Body of pancreas (tissue), 4 donors: ENCODE measurements at regions not wholly inside any gene's neighbourhood (a gene's known extent, or its start where the extent isn't known, plus 50 kb on each side); places are given as distances from the start of the nearest gene placed in this dataset.

Experiments used
- POLR2A ChIP-seq, 3 donors: fragments of 450-650 bp; IDR thresholded peaks; one replicate each; pipeline ENCODE4 v1.6.1; 2016; ENCODE audit warnings: antibody characterized with exemption in 3 of 3, mild to moderate bottlenecking in 2 of 3
- TF ChIP-seq, protein P1 (sequence below), 7 experiments: fragments of 450-650 bp in 4 of 7; fragments of 200-600 bp in 3 of 7; sonication (generic) in 3 of 7; IDR thresholded peaks; one replicate each; pipeline ENCODE4 v1.5.1; 2016 to 2019; ENCODE audit warnings: antibody characterized with exemption in 7 of 7

DNA sequence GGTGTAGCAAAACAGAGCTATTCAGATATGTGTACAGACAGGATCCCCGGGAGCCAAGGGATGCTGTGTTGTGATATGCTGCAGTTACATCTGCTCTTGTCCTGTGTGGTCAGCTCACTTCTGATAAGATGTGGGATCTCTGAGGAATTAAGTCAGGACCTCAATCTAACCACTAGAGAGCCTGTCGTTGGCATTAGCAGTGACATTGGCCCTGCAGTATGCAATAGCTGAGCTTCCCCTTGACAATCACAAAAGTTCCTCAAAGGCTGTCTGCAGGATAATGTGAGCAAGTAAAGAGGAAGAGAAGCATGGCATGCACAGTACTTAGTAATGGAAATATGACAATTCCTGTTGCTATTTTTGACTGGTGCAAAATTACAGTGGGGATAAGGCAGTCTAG, 203.4 kb upstream of the MIR17HG start:
- TF ChIP-seq, protein P1, sequence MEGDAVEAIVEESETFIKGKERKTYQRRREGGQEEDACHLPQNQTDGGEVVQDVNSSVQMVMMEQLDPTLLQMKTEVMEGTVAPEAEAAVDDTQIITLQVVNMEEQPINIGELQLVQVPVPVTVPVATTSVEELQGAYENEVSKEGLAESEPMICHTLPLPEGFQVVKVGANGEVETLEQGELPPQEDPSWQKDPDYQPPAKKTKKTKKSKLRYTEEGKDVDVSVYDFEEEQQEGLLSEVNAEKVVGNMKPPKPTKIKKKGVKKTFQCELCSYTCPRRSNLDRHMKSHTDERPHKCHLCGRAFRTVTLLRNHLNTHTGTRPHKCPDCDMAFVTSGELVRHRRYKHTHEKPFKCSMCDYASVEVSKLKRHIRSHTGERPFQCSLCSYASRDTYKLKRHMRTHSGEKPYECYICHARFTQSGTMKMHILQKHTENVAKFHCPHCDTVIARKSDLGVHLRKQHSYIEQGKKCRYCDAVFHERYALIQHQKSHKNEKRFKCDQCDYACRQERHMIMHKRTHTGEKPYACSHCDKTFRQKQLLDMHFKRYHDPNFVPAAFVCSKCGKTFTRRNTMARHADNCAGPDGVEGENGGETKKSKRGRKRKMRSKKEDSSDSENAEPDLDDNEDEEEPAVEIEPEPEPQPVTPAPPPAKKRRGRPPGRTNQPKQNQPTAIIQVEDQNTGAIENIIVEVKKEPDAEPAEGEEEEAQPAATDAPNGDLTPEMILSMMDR (IDR thresholded peaks at IDR 0.05), result no peak
- TF ChIP-seq POLR2A (IDR thresholded peaks at IDR 0.05), result no peak
